ENCODE measurements at regions not wholly inside any gene's neighbourhood (a gene's known extent, or its start where the extent isn't known, plus 50 kb on each side); places are given as distances from the start of the nearest gene placed in this dataset.
A peak's percentile ranks its signal among the peaks of the same experiment; 100 is the strongest.

DNA sequence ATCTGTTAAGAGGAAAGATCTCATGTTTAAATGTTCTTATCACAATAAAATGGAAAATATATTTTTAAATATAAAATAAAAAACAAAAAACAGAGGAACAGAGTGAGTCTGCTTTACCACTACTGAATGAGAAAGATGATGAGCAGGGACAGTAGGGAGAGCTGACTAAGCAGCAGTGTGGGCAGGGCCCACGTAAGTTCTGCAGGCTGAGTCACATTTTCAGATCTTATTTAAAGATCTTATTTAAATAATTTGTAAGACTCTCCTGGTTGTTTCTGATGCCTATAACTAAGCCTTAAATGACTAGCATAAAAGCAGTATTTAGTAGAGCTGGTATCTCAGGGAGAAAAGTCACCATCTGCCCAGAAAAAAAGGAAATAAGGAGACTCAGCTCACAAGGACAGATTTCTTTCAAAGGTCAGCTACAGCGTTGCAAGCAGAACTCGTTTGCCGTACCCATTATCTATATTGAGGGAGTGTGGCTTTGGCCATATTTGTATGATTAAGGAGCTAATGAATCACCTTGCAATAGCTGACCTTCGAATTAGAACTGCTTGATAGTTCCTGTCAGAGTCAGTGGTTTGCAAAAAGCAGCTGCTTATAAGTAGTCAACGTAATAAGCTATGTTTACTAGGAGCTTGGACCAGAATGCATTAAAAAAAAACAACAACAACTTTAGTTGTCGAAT is 322.1 kb upstream of the CHAC2 start:
- CTCF ChIA-PET, result no interaction called here
- Histone ChIP-seq H3K4me3 (peak overlapping the region; percentile 15; the same call in 1 of the 2 replicates), H4K20me1 (ENCODE audit: insufficient read depth) (no peaks in the 10 kb centered on the region), H3F3A (ENCODE audit: insufficient read depth, low read depth) (0 out of 2 replicates have a peak, but pooled peaks cover 9% of the 10 kb centered on the region), H2AFZ (peak overlapping the region; percentile 63), H3K9me2 (ENCODE audit: insufficient read depth) (no peaks in the 10 kb centered on the region), H3K4me2 (peak overlapping the region; percentile 64), H3K27ac (peak overlapping the region; percentile 17), H3K79me2 (ENCODE audit: low read depth) (no peaks in the 10 kb centered on the region), H3K9me3 (ENCODE audit: insufficient read depth, low read depth) (no peaks in the 10 kb centered on the region), H3K36me3 (ENCODE audit: low read depth) (no peaks in the 10 kb centered on the region), H3K27me3 (ENCODE audit: insufficient read depth, low read depth) (no peaks in the 10 kb centered on the region), H3K4me1 (replicated peaks; ENCODE audit: insufficient read depth) (peaks cover 17% of the 10 kb centered on the region; the same call in 1 of the 2 replicates)
- POLR2A ChIA-PET (ENCODE audit: unreplicated experiment), result interaction anchor here (0.5 kb wide), 1 partner anchor 1076 kb away, joined by 10 read pairs; no protein-coding TSS in a partner anchor
- intact Hi-C loops (cut with micrococcal nuclease; ENCODE audit: unreplicated experiment), result loop anchor here (10.0 kb wide), 1 partner anchor 241 kb away; no protein-coding TSS in a partner anchor
- TF ChIP-seq, protein P1, sequence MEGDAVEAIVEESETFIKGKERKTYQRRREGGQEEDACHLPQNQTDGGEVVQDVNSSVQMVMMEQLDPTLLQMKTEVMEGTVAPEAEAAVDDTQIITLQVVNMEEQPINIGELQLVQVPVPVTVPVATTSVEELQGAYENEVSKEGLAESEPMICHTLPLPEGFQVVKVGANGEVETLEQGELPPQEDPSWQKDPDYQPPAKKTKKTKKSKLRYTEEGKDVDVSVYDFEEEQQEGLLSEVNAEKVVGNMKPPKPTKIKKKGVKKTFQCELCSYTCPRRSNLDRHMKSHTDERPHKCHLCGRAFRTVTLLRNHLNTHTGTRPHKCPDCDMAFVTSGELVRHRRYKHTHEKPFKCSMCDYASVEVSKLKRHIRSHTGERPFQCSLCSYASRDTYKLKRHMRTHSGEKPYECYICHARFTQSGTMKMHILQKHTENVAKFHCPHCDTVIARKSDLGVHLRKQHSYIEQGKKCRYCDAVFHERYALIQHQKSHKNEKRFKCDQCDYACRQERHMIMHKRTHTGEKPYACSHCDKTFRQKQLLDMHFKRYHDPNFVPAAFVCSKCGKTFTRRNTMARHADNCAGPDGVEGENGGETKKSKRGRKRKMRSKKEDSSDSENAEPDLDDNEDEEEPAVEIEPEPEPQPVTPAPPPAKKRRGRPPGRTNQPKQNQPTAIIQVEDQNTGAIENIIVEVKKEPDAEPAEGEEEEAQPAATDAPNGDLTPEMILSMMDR (conservative IDR thresholded peaks at IDR 0.05), result no peak
- TF ChIP-seq EZH2 (IDR thresholded peaks at IDR 0.05; ENCODE audit: low read depth), result no peak
- peak in 1 of 2 experiments; percentile 55 for DNase-seq
- no TSS peak for BruUV-seq (replicated peaks)

DNA sequence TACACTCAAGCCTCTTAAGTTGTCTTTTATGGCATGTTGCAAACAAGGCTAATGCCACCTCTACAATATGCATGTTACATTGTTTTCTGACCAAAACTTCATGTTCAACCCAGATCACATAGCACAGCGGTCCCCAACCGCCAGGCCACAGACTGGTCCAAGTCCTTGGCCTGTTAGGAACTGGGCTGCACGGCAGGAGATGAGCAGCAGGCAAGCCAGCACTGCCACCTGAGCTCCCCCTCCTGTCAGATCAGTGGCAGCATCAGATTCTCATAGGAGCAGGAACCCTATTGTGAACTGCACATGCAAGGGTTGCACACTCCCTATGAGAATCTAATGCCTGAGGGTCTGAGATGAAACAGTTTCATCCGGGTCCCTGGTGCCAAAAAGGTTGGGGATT is 324.8 kb upstream of the CHAC2 start:
- Histone ChIP-seq H3K4me1 (replicated peaks; ENCODE audit: insufficient read depth) (peaks cover 22% of the 10 kb centered on the region), H3K79me2 (ENCODE audit: low read depth) (no peaks in the 10 kb centered on the region), H3F3A (ENCODE audit: insufficient read depth, low read depth) (0 out of 2 replicates have a peak, but pooled peaks cover 9% of the 10 kb centered on the region), H3K27ac (no peak overlapping the region), H3K4me3 (no peak overlapping the region), H3K9me2 (ENCODE audit: insufficient read depth) (no peaks in the 10 kb centered on the region; the same call in 1 of the 2 replicates), H4K20me1 (ENCODE audit: insufficient read depth) (no peaks in the 10 kb centered on the region), H3K9me3 (ENCODE audit: insufficient read depth, low read depth) (no peaks in the 10 kb centered on the region), H2AFZ (no peak overlapping the region), H3K27me3 (ENCODE audit: insufficient read depth, low read depth) (no peaks in the 10 kb centered on the region), H3K36me3 (ENCODE audit: low read depth) (no peaks in the 10 kb centered on the region), H3K4me2 (no peak overlapping the region)
- POLR2A ChIA-PET (ENCODE audit: unreplicated experiment), result no interaction called here
- BruUV-seq (replicated peaks), result no TSS peak
- TF ChIP-seq EZH2 (IDR thresholded peaks at IDR 0.05; ENCODE audit: low read depth), result no peak
- TF ChIP-seq, protein P1 (conservative IDR thresholded peaks at IDR 0.05), result no peak; the same call in 1 of the 2 replicates
- DNase-seq, result peak in 1 of 2 experiments; percentile 28
- CTCF ChIA-PET, result interaction anchor here (0.7 kb wide), 1 partner anchor 302 kb away, joined by 3 read pairs; no protein-coding TSS in a partner anchor
- intact Hi-C loops (cut with micrococcal nuclease; ENCODE audit: unreplicated experiment), result loop anchor here (10.0 kb wide), 1 partner anchor 238 kb away; no protein-coding TSS in a partner anchor

DNA sequence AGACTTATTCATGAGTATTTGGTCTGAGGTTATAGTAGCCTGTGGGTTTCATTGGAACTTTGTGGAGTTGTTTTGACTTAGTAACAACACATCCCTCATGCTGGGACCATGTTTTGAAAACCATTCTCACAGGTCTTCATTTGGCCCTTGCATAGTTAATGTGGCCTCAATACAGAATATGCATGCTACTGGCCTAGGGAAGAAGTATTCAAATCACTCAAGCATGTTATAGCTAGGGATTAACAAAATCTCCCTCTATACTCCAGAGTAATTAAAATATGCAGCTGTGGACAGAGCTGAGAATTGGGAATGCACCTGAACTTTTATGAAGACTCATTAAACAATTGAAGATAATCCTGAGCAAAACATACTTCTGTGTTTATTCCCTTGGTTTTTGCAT is 325.5 kb upstream of the CHAC2 start:
- H3K27ac ChIP-seq, result no peak overlapping the region
- H3K36me3 ChIP-seq (ENCODE audit: low read depth), result no peaks in the 10 kb centered on the region
- POLR2A ChIA-PET (ENCODE audit: unreplicated experiment), result no interaction called here
- no peaks in the 10 kb centered on the region for H3K9me3 ChIP-seq (ENCODE audit: insufficient read depth, low read depth)
- intact Hi-C loops (cut with micrococcal nuclease; ENCODE audit: unreplicated experiment), result loop anchor here (10.0 kb wide), 1 partner anchor 237 kb away; no protein-coding TSS in a partner anchor
- no peaks in the 10 kb centered on the region for H4K20me1 ChIP-seq (ENCODE audit: insufficient read depth)
- H3K4me1 ChIP-seq (replicated peaks; ENCODE audit: insufficient read depth), result peaks cover 26% of the 10 kb centered on the region
- BruUV-seq (replicated peaks), result no TSS peak
- H3K9me2 ChIP-seq (ENCODE audit: insufficient read depth), result no peaks in the 10 kb centered on the region; the same call in 1 of the 2 replicates
- DNase-seq, result no peak
- no peak overlapping the region for H3K4me3 ChIP-seq
- CTCF ChIA-PET, result no interaction called here
- 0 out of 2 replicates have a peak, but pooled peaks cover 9% of the 10 kb centered on the region for H3F3A ChIP-seq (ENCODE audit: insufficient read depth, low read depth)
- H2AFZ ChIP-seq, result no peak overlapping the region
- no peaks in the 10 kb centered on the region for H3K79me2 ChIP-seq (ENCODE audit: low read depth)
- no peaks in the 10 kb centered on the region for H3K27me3 ChIP-seq (ENCODE audit: insufficient read depth, low read depth)
- H3K4me2 ChIP-seq, result no peak overlapping the region
- TF ChIP-seq, protein P1 (conservative IDR thresholded peaks at IDR 0.05), result no peak
- no peak for TF ChIP-seq EZH2 (IDR thresholded peaks at IDR 0.05; ENCODE audit: low read depth)

All from PC-9 (cell line).